ENCODE measurements at regions not wholly inside any gene's neighbourhood (a gene's known extent, or its start where the extent isn't known, plus 50 kb on each side); places are given as distances from the start of the nearest gene placed in this dataset.

DNA sequence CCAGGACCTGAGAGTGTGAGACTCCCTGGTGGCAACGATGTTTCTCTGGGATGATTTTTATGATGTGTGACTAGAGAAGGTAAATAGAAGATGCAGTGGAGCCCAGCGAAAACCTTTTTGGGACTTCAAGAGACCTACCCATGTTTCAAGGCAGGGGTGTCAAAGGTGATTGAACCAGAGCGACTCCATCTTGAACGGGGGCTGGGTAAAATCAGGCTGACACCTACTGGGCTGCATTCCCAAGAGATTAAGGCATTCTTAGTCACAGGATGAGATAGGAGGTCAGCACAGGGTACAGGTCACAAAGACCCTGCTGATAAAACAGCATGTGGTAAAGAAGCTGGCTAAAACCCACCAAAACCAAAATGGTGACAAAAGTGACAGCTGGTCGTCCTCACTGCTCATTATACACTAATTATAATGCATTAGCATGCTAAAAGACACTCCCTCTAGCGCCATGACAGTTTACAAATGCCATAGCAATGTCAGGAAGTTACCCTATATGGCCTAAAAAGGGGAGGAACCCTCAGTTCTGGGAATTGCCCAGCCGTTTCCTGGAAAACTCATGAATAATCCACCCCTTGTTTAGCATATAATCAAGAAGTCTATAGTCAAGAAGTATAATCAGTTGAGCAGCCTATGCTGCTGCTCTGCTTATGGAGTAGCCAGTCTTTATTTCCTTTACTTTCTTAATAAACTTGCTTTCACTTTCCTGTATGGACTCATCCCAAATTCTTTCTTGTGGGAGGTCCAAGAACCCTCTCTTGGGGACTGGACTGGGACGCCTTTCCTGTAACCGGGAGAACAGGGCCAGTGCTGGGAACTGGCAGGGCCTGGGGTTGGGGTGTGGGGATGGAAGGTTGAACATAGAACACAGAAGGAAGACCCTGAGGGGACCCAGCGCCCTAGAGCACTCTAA lies 526.4 kb downstream of the QKI start:
- TF ChIP-seq, protein P1, sequence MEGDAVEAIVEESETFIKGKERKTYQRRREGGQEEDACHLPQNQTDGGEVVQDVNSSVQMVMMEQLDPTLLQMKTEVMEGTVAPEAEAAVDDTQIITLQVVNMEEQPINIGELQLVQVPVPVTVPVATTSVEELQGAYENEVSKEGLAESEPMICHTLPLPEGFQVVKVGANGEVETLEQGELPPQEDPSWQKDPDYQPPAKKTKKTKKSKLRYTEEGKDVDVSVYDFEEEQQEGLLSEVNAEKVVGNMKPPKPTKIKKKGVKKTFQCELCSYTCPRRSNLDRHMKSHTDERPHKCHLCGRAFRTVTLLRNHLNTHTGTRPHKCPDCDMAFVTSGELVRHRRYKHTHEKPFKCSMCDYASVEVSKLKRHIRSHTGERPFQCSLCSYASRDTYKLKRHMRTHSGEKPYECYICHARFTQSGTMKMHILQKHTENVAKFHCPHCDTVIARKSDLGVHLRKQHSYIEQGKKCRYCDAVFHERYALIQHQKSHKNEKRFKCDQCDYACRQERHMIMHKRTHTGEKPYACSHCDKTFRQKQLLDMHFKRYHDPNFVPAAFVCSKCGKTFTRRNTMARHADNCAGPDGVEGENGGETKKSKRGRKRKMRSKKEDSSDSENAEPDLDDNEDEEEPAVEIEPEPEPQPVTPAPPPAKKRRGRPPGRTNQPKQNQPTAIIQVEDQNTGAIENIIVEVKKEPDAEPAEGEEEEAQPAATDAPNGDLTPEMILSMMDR (IDR thresholded peaks at IDR 0.05; ENCODE audit: low read depth, low read length, poor library complexity, severe bottlenecking) = no peak
- TF ChIP-seq EZH2phosphoT487 (IDR thresholded peaks at IDR 0.05; ENCODE audit: borderline replicate concordance, low read length) = no peak
